ENCODE measurements at regions not wholly inside any gene's neighbourhood (a gene's known extent, or its start where the extent isn't known, plus 50 kb on each side); places are given as distances from the start of the nearest gene placed in this dataset.

GRCh38 chr16:9511389-9511788 is 419.9 kb downstream of the HAPSTR1 start:
- POLR2A ChIA-PET (ENCODE audit: low non-redundant PET): no interaction called here
- CTCF ChIA-PET: no interaction called here

GRCh38 chr16:9516444-9516843 is 425.0 kb downstream of the HAPSTR1 start:
- H3K9me3 ChIP-seq (ENCODE audit: low read depth, low read length, poor library complexity, severe bottlenecking): no peaks in the 10 kb centered on the region
- TF ChIP-seq CTCF (conservative IDR thresholded peaks at IDR 0.05; ENCODE audit: low read depth, low read length): no peak
- no peaks in the 10 kb centered on the region for H3K4me1 ChIP-seq (ENCODE audit: insufficient read depth, low read length, poor library complexity, severe bottlenecking)
- no peak for DNase-seq (ENCODE audit: low spot score)
- intact Hi-C loops (cut with micrococcal nuclease; ENCODE audit: unreplicated experiment): no loop called here
- ChIA-PET POLR2A (ENCODE audit: low non-redundant PET) (no interaction called here), CTCF (no interaction called here)
- no peaks in the 10 kb centered on the region for H3K36me3 ChIP-seq (ENCODE audit: insufficient read depth, low read length, poor library complexity, severe bottlenecking)
- BruUV-seq (replicated peaks): no TSS peak
- no peak overlapping the region for H3K27ac ChIP-seq (ENCODE audit: low read depth, low read length, poor library complexity, severe bottlenecking)
- no peaks in the 10 kb centered on the region for H3K27me3 ChIP-seq (replicated peaks; ENCODE audit: insufficient read depth, low read depth, low read length, poor library complexity)
- H3K4me3 ChIP-seq (ENCODE audit: low read depth, low read length, poor library complexity, severe bottlenecking): no peak overlapping the region

More at GRCh38 chr16:9511389-9511788, 419.9 kb downstream of the HAPSTR1 start:
- H3K36me3 ChIP-seq (ENCODE audit: insufficient read depth, low read length, poor library complexity, severe bottlenecking): no peaks in the 10 kb centered on the region
- intact Hi-C loops (cut with micrococcal nuclease; ENCODE audit: unreplicated experiment): no loop called here
- no TSS peak for BruUV-seq (replicated peaks)
- H3K27ac ChIP-seq (ENCODE audit: low read depth, low read length, poor library complexity, severe bottlenecking): no peak overlapping the region
- no peaks in the 10 kb centered on the region for H3K27me3 ChIP-seq (replicated peaks; ENCODE audit: insufficient read depth, low read depth, low read length, poor library complexity)
- TF ChIP-seq CTCF (conservative IDR thresholded peaks at IDR 0.05; ENCODE audit: low read depth, low read length) (no peak), EZH2 (IDR thresholded peaks at IDR 0.05; ENCODE audit: borderline replicate concordance, low read depth, low read length, poor library complexity, severe bottlenecking) (no peak)
- no peaks in the 10 kb centered on the region for H3K9me3 ChIP-seq (ENCODE audit: low read depth, low read length, poor library complexity, severe bottlenecking)
- DNase-seq (ENCODE audit: low spot score): no peak
- no peak overlapping the region for H3K4me3 ChIP-seq (ENCODE audit: low read depth, low read length, poor library complexity, severe bottlenecking)
- H3K4me1 ChIP-seq (ENCODE audit: insufficient read depth, low read length, poor library complexity, severe bottlenecking): no peaks in the 10 kb centered on the region

- TF ChIP-seq EZH2 (IDR thresholded peaks at IDR 0.05; ENCODE audit: borderline replicate concordance, low read depth, low read length, poor library complexity, severe bottlenecking) (no peak), CTCF (conservative IDR thresholded peaks at IDR 0.05; ENCODE audit: low read depth, low read length) (no peak)
- no peak for DNase-seq (ENCODE audit: low spot score)
- Histone ChIP-seq H3K4me3 (ENCODE audit: low read depth, low read length, poor library complexity, severe bottlenecking) (no peak overlapping the region), H3K36me3 (ENCODE audit: insufficient read depth, low read length, poor library complexity, severe bottlenecking) (no peaks in the 10 kb centered on the region), H3K9me3 (ENCODE audit: low read depth, low read length, poor library complexity, severe bottlenecking) (no peaks in the 10 kb centered on the region), H3K4me1 (ENCODE audit: insufficient read depth, low read length, poor library complexity, severe bottlenecking) (no peaks in the 10 kb centered on the region), H3K27me3 (replicated peaks; ENCODE audit: insufficient read depth, low read depth, low read length, poor library complexity) (no peaks in the 10 kb centered on the region), H3K27ac (ENCODE audit: low read depth, low read length, poor library complexity, severe bottlenecking) (no peak overlapping the region)
- no TSS peak for BruUV-seq (replicated peaks)
- ChIA-PET CTCF (no interaction called here), POLR2A (ENCODE audit: low non-redundant PET) (interaction anchor here (0.7 kb wide), 1 partner anchor 217 kb away, joined by 3 read pairs; no protein-coding TSS in a partner anchor)
- intact Hi-C loops (cut with micrococcal nuclease; ENCODE audit: unreplicated experiment): no loop called here
These were observed 426.6 kb downstream of the HAPSTR1 start for GRCh38 chr16:9518051-9518450.
